ENCODE measurements at regions not wholly inside any gene's neighbourhood (a gene's known extent, or its start where the extent isn't known, plus 50 kb on each side); places are given as distances from the start of the nearest gene placed in this dataset.

DNA sequence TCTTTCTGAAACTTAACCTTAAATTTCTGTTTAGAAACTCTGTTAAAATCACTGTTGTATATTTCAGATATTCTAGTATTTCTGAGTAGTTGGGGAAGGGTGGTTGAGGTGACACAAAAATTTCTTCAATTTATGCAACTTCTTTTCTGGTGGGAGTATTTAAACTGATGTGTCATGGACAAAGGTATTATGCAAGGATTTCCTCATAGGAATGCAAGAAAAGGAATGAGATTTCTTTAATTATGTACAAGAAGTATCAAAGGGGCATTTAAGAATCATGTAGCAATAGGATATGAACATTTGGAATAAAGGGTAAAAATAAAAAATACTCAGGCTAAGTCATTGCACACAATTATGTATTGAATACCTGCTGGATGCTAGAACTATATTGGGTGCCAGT, 575.8 kb upstream of the KLF12 start:
- H3K4me1 ChIP-seq (ENCODE audit: insufficient read depth): no peaks in the 10 kb centered on the region
- H3K79me2 ChIP-seq: no peaks in the 10 kb centered on the region
- TF ChIP-seq EZH2phosphoT487 (IDR thresholded peaks at IDR 0.05; ENCODE audit: low read depth, severe bottlenecking, unreplicated experiment) (no peak), EZH2 (IDR thresholded peaks at IDR 0.05; ENCODE audit: borderline replicate concordance) (no peak)
- TF ChIP-seq, protein P1, sequence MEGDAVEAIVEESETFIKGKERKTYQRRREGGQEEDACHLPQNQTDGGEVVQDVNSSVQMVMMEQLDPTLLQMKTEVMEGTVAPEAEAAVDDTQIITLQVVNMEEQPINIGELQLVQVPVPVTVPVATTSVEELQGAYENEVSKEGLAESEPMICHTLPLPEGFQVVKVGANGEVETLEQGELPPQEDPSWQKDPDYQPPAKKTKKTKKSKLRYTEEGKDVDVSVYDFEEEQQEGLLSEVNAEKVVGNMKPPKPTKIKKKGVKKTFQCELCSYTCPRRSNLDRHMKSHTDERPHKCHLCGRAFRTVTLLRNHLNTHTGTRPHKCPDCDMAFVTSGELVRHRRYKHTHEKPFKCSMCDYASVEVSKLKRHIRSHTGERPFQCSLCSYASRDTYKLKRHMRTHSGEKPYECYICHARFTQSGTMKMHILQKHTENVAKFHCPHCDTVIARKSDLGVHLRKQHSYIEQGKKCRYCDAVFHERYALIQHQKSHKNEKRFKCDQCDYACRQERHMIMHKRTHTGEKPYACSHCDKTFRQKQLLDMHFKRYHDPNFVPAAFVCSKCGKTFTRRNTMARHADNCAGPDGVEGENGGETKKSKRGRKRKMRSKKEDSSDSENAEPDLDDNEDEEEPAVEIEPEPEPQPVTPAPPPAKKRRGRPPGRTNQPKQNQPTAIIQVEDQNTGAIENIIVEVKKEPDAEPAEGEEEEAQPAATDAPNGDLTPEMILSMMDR (IDR thresholded peaks at IDR 0.05; ENCODE audit: poor library complexity): no peak
- H3K4me3 ChIP-seq: no peak overlapping the region
- H2AFZ ChIP-seq: no peak overlapping the region
- no peaks in the 10 kb centered on the region for H3K27me3 ChIP-seq
- no peaks in the 10 kb centered on the region for H3K9me2 ChIP-seq (replicated peaks; ENCODE audit: insufficient read depth)
- no peaks in the 10 kb centered on the region for H3K36me3 ChIP-seq (replicated peaks; ENCODE audit: insufficient read depth, low read depth)
- no peak overlapping the region for H3K4me2 ChIP-seq
- no peak overlapping the region for H3K27ac ChIP-seq
- DNase-seq (ENCODE audit: low spot score): no peak
- H4K20me1 ChIP-seq (ENCODE audit: insufficient read depth, poor library complexity, severe bottlenecking): no peaks in the 10 kb centered on the region
- no peaks in the 10 kb centered on the region for H3K9me3 ChIP-seq (ENCODE audit: low read depth)

DNA sequence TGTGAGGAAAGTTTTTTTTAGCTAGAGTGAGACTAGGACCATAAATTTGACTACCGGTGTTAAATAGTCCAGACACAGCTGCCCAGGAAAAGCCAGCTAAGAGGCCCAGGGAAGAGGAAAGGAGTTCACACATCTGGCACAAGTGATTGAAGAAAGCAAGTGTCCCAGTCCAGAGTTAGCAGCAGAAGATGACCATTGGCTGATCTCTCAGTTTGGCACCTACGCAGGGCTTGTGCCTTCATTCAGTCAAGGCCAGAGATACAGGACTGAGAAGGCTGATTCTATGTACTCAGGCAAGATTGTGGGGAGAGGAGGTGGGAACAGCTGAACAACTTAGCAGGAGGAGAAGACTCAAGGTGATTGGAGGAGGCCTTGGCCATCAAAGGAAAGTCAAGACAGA, 575.0 kb upstream of the KLF12 start:
- Histone ChIP-seq H3K27ac (no peak overlapping the region), H4K20me1 (ENCODE audit: insufficient read depth, poor library complexity, severe bottlenecking) (no peaks in the 10 kb centered on the region), H3K9me3 (ENCODE audit: low read depth) (no peaks in the 10 kb centered on the region), H3K79me2 (no peaks in the 10 kb centered on the region), H3K27me3 (no peaks in the 10 kb centered on the region), H3K4me3 (no peak overlapping the region), H3K9me2 (replicated peaks; ENCODE audit: insufficient read depth) (no peaks in the 10 kb centered on the region), H3K4me1 (ENCODE audit: insufficient read depth) (no peaks in the 10 kb centered on the region), H3K4me2 (no peak overlapping the region), H3K36me3 (replicated peaks; ENCODE audit: insufficient read depth, low read depth) (no peaks in the 10 kb centered on the region), H2AFZ (no peak overlapping the region)
- WGBS (ENCODE audit: low lambda C conversion rate, missing lambda C conversion rate): 94% methylated on average over 2 of the region's 2 CpGs
- TF ChIP-seq, protein P1 (IDR thresholded peaks at IDR 0.05; ENCODE audit: poor library complexity): no peak
- TF ChIP-seq EZH2phosphoT487 (IDR thresholded peaks at IDR 0.05; ENCODE audit: low read depth, severe bottlenecking, unreplicated experiment) (no peak), EZH2 (IDR thresholded peaks at IDR 0.05; ENCODE audit: borderline replicate concordance) (no peak)
- DNase-seq (ENCODE audit: low spot score): no peak

DNA sequence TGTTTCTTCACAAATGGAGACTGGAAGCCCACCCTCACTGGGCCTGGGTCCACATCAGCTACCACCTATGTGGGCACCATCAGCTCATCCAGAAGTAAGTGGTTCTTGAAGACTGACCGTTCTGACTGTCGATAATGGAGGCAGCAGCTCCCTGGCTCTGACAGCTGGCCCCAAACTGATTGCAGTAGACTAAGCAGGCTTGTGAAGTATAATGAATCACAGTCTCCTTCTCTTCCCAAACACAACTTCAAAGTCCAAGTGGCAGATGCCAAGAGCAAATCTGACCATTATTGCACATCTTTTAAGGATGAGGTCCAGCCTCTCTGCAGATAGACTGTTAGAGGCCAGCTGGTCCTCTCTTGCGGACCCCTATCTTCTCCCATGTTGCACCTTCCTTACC, 574.4 kb upstream of the KLF12 start:
- Histone ChIP-seq H3K9me3 (ENCODE audit: low read depth) (no peaks in the 10 kb centered on the region), H3K4me1 (ENCODE audit: insufficient read depth) (no peaks in the 10 kb centered on the region), H3K36me3 (replicated peaks; ENCODE audit: insufficient read depth, low read depth) (no peaks in the 10 kb centered on the region), H3K27me3 (no peaks in the 10 kb centered on the region), H3K27ac (no peak overlapping the region), H3K4me2 (no peak overlapping the region), H3K79me2 (no peaks in the 10 kb centered on the region), H2AFZ (no peak overlapping the region), H4K20me1 (ENCODE audit: insufficient read depth, poor library complexity, severe bottlenecking) (no peaks in the 10 kb centered on the region), H3K9me2 (replicated peaks; ENCODE audit: insufficient read depth) (no peaks in the 10 kb centered on the region), H3K4me3 (no peak overlapping the region)
- WGBS (ENCODE audit: low lambda C conversion rate, missing lambda C conversion rate): 59% methylated on average over 3 of the region's 3 CpGs
- no peak for DNase-seq (ENCODE audit: low spot score)
- TF ChIP-seq, protein P1 (IDR thresholded peaks at IDR 0.05; ENCODE audit: poor library complexity): no peak
- TF ChIP-seq EZH2phosphoT487 (IDR thresholded peaks at IDR 0.05; ENCODE audit: low read depth, severe bottlenecking, unreplicated experiment) (no peak), EZH2 (IDR thresholded peaks at IDR 0.05; ENCODE audit: borderline replicate concordance) (no peak)

DNA sequence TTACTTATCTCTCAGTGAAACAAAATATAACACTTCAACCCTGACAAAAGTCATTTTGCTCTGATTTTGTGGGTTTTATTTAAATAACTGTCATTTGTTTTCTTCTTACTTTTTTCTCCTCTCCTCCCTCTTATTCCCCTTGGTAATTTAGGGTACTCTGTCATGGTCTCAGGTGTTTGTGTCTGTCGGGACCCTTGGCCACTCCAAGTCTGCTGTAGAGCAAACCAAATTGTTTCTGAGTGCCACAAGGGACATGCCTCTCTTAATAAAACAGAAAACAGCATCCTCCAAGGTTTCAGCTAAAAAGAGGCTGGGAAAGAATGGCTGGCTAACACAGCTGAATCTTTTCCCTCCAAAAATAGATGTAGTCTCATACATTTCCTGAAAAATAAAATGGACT, 573.1 kb upstream of the KLF12 start:
- WGBS (ENCODE audit: low lambda C conversion rate, missing lambda C conversion rate): 68% methylated on average over 1 of the region's 1 CpG
- TF ChIP-seq EZH2 (IDR thresholded peaks at IDR 0.05; ENCODE audit: borderline replicate concordance) (no peak), EZH2phosphoT487 (IDR thresholded peaks at IDR 0.05; ENCODE audit: low read depth, severe bottlenecking, unreplicated experiment) (no peak)
- TF ChIP-seq, protein P1 (IDR thresholded peaks at IDR 0.05; ENCODE audit: poor library complexity): no peak
- H3K36me3 ChIP-seq (replicated peaks; ENCODE audit: insufficient read depth, low read depth): no peaks in the 10 kb centered on the region

More for the DNA sequence above, 573.1 kb upstream of the KLF12 start:
- H2AFZ ChIP-seq: no peak overlapping the region
- no peak overlapping the region for H3K4me3 ChIP-seq
- no peak overlapping the region for H3K4me2 ChIP-seq
- no peaks in the 10 kb centered on the region for H4K20me1 ChIP-seq (ENCODE audit: insufficient read depth, poor library complexity, severe bottlenecking)
- no peaks in the 10 kb centered on the region for H3K4me1 ChIP-seq (ENCODE audit: insufficient read depth)
- H3K9me2 ChIP-seq (replicated peaks; ENCODE audit: insufficient read depth): no peaks in the 10 kb centered on the region
- no peaks in the 10 kb centered on the region for H3K9me3 ChIP-seq (ENCODE audit: low read depth)
- H3K27ac ChIP-seq: no peak overlapping the region
- DNase-seq (ENCODE audit: low spot score): no peak
- H3K79me2 ChIP-seq: no peaks in the 10 kb centered on the region
- no peaks in the 10 kb centered on the region for H3K27me3 ChIP-seq
